SK-N-SH (cell line): ENCODE measurements at regions not wholly inside any gene's neighbourhood (a gene's known extent, or its start where the extent isn't known, plus 50 kb on each side); places are given as distances from the start of the nearest gene placed in this dataset.

Experiments used
- CTCF ChIA-PET: fragments of 300-600, 350-600 bp; formaldehyde crosslinking; extraction: SDS; loops from one replicate; lab custom pipeline; 2021; lab: Yijun Ruan, JAX
- POLR2A ChIA-PET: fragments of 350-600 bp; sonication (Branson Sonifier 250); formaldehyde crosslinking; extraction: SDS; loops from one replicate; lab custom pipeline; 2020; ENCODE audit warnings: antibody characterized with exemption, inconsistent platforms; lab: Yijun Ruan, JAX
- DNase-seq: peaks from one replicate; pipeline ENCODE4 v3.0.0; 2012
- H2AFZ ChIP-seq: fragments of 200-600 bp; sonication (generic); 2 replicates; pipeline ENCODE4 v1.8.1; 2016; ENCODE audit warnings: antibody characterized with exemption, mild to moderate bottlenecking, low read depth
- H3F3A ChIP-seq: fragments of 200-600 bp; sonication (generic); replicated peaks from 2 replicates; pipeline ENCODE3; 2016; ENCODE audit warnings: antibody characterized with exemption, mild to moderate bottlenecking; ENCODE audit not compliant: insufficient read depth
- H3K27ac ChIP-seq, 2 experiments: fragments of 200-500 bp in 1 of 2; fragments of 200-600 bp in 1 of 2; sonication (Bioruptor generic) in 1 of 2; sonication (generic), shearing (Covaris generic) in 1 of 2; 2 replicates each; pipeline versions ENCODE4 v1.5.1 to v1.6.1; 2014 to 2016; ENCODE audit warnings: low read depth in 2 of 2, inconsistent platforms in 1 of 2, low read length in 1 of 2, mild to moderate bottlenecking in 1 of 2, mixed read lengths in 1 of 2
- H3K27me3 ChIP-seq: fragments of 200-600 bp; sonication (generic), shearing (Covaris generic); 2 replicates; pipeline ENCODE4 v1.6.1; 2016; ENCODE audit warnings: mixed run types; ENCODE audit not compliant: insufficient read depth
- H3K36me3 ChIP-seq, 2 experiments: fragments of 200-500 bp in 1 of 2; fragments of 200-600 bp in 1 of 2; sonication (Bioruptor generic) in 1 of 2; sonication (generic) in 1 of 2; replicated peaks in 1 of 2; 2 replicates each; pipeline versions ENCODE3 to v1.5.1; 2014 to 2016; ENCODE audit warnings: low read length in 1 of 2, mild to moderate bottlenecking in 1 of 2; ENCODE audit not compliant: insufficient read depth in 2 of 2, control insufficient read depth in 1 of 2
- H3K4me1 ChIP-seq, 2 experiments: fragments of 200-500 bp in 1 of 2; fragments of 200-600 bp in 1 of 2; sonication (Bioruptor generic) in 1 of 2; sonication (generic), shearing (Covaris generic) in 1 of 2; 2 replicates each; pipeline versions ENCODE4 v1.5.1 to v1.6.1; 2014 to 2016; ENCODE audit warnings: low read depth in 1 of 2, low read length in 1 of 2, mixed run types in 1 of 2; ENCODE audit not compliant: insufficient read depth in 2 of 2, control insufficient read depth in 1 of 2
- H3K4me2 ChIP-seq: fragments of 200-600 bp; sonication (generic), shearing (Covaris generic); 2 replicates; pipeline ENCODE4 v1.6.1; 2017; ENCODE audit warnings: mixed run types
- H3K4me3 ChIP-seq, 2 experiments: fragments of 200-500 bp in 1 of 2; fragments of 200-600 bp in 1 of 2; sonication (Bioruptor generic) in 1 of 2; sonication (generic), shearing (Covaris generic) in 1 of 2; 2 replicates each; pipeline versions ENCODE4 v1.5.1 to v1.8.1; 2014 to 2016; ENCODE audit warnings: low read depth in 2 of 2, inconsistent platforms in 1 of 2, low read length in 1 of 2, mild to moderate bottlenecking in 1 of 2, mixed read lengths in 1 of 2, moderate library complexity in 1 of 2
- H3K79me2 ChIP-seq: fragments of 200-600 bp; sonication (generic); 2 replicates; pipeline ENCODE4 v1.8.1; 2017; ENCODE audit warnings: mild to moderate bottlenecking; ENCODE audit not compliant: insufficient read depth
- H3K9ac ChIP-seq: fragments of 200-600 bp; sonication (generic); 2 replicates; pipeline ENCODE4 v1.6.1; 2017; ENCODE audit warnings: mixed run types
- H3K9me2 ChIP-seq: fragments of 200-600 bp; sonication (generic); 2 replicates; pipeline ENCODE4 v1.6.1; 2017; ENCODE audit warnings: mixed run types
- H3K9me3 ChIP-seq: fragments of 200-600 bp; sonication (generic); 2 replicates; pipeline ENCODE4 v1.6.1; 2017; ENCODE audit warnings: mixed run types, mild to moderate bottlenecking, moderate library complexity
- H4K20me1 ChIP-seq: fragments of 200-600 bp; sonication (generic); 2 replicates; pipeline ENCODE4 v1.6.1; 2017; ENCODE audit warnings: mild to moderate bottlenecking, mixed run types; ENCODE audit not compliant: insufficient read depth
- EP300 ChIP-seq, 2 experiments: IDR thresholded peaks; 2 replicates each; pipeline versions ENCODE4 v1.4.0 to v1.6.1; 2012; ENCODE audit warnings: borderline replicate concordance in 1 of 2, low read depth in 1 of 2, low read length in 1 of 2
- EZH2phosphoT487 ChIP-seq: fragments of 200-600 bp; sonication (generic); IDR thresholded peaks from 2 replicates; pipeline ENCODE4 v1.6.1; 2017; ENCODE audit warnings: low read depth, mixed run types, mild to moderate bottlenecking, antibody characterized with exemption, moderate library complexity, borderline replicate concordance
- FOXM1 ChIP-seq: IDR thresholded peaks from 2 replicates; pipeline ENCODE4 v1.4.0; 2012; ENCODE audit warnings: low read depth, mild to moderate bottlenecking
- GABPA ChIP-seq: IDR thresholded peaks from 2 replicates; pipeline ENCODE4 v1.4.0; 2012; ENCODE audit warnings: low read depth, mild to moderate bottlenecking
- GATA2 ChIP-seq: sonication (generic); formaldehyde crosslinking; IDR thresholded peaks from 2 replicates; pipeline ENCODE4 v1.5.0; 2020; ENCODE audit warnings: mild to moderate bottlenecking, missing genetic modification reagents
- JUND ChIP-seq: IDR thresholded peaks from 2 replicates; pipeline ENCODE4 v1.4.0; 2012
- NFIC ChIP-seq: IDR thresholded peaks from 2 replicates; pipeline ENCODE4 v1.4.0; 2012; ENCODE audit warnings: borderline replicate concordance
- NRF1 ChIP-seq: IDR thresholded peaks from 2 replicates; pipeline ENCODE4 v1.6.1; 2012; ENCODE audit warnings: low read depth, mild to moderate bottlenecking, low read length
- POLR2AphosphoS5 ChIP-seq: IDR thresholded peaks from 2 replicates; pipeline ENCODE4 v1.6.1; 2012; ENCODE audit warnings: low read depth, low read length
- RAD21 ChIP-seq: IDR thresholded peaks from 2 replicates; pipeline ENCODE4 v1.6.1; 2012; ENCODE audit warnings: mild to moderate bottlenecking, low read length
- RXRA ChIP-seq: IDR thresholded peaks from 2 replicates; pipeline ENCODE4 v1.4.0; 2012; ENCODE audit warnings: low read depth, mild to moderate bottlenecking, borderline replicate concordance
- SIN3A ChIP-seq: IDR thresholded peaks from 2 replicates; pipeline ENCODE4 v1.6.1; 2012; ENCODE audit warnings: low read depth, mild to moderate bottlenecking, low read length, moderate library complexity, borderline replicate concordance
- TAF1 ChIP-seq: IDR thresholded peaks from 2 replicates; pipeline ENCODE4 v1.6.1; 2012; ENCODE audit warnings: low read depth, mild to moderate bottlenecking, low read length, moderate library complexity, borderline replicate concordance
- TCF12 ChIP-seq: IDR thresholded peaks from 2 replicates; pipeline ENCODE4 v1.4.0; 2012
- YY1 ChIP-seq: IDR thresholded peaks from 2 replicates; pipeline ENCODE4 v1.4.0; 2012; ENCODE audit warnings: low read depth, mild to moderate bottlenecking
- ZBTB33 ChIP-seq: IDR thresholded peaks from 2 replicates; pipeline ENCODE4 v1.4.0; 2012; ENCODE audit warnings: low read depth, borderline replicate concordance
- WGBS: methylation state at CpG from one replicate; pipeline ENCODE4 v1.1.6; 2017; ENCODE audit warnings: low lambda C conversion rate; 5-methylcytosine and 5-hydroxymethylcytosine counted together
- TF ChIP-seq, protein P1 (sequence below): IDR thresholded peaks from 2 replicates; pipeline ENCODE4 v1.4.0; 2012; ENCODE audit warnings: low read depth
- TF ChIP-seq, protein P2 (sequence below): IDR thresholded peaks from 2 replicates; pipeline ENCODE4 v1.6.1; 2012; ENCODE audit warnings: mild to moderate bottlenecking, low read depth, low read length, moderate library complexity
- TF ChIP-seq, protein P3 (sequence below): fragments of 150-350 bp; IDR thresholded peaks from 2 replicates; pipeline ENCODE4 v1.6.1; 2016; ENCODE audit warnings: mild to moderate bottlenecking, low read depth, low read length

DNA sequence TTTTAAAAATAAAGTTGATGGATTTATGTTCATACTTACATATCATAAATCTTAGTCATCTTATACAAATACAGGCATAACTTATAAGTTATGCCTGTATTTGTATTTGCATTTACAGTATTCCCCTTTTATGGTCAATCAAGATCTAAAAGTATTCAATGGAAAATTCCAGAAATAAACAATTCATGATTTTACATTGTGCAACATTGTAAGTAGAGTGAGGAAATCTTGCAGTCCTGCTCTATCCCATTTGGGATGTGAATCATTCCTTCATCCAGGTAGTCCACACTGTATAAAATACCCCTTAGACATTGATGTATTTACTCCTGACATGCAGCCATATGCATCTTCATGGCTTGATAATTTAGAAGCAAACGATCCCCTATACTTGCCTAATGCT, 795.3 kb downstream of the SLITRK1 start:
- Histone ChIP-seq H3K79me2 (no peaks in the 10 kb centered on the region), H3K4me1 (no peaks in the 10 kb centered on the region), H2AFZ (no peak overlapping the region), H3K4me2 (no peak overlapping the region), H4K20me1 (no peaks in the 10 kb centered on the region), H3K4me3 (no peak overlapping the region), H3K36me3 (no peaks in the 10 kb centered on the region), H3F3A (no peaks in the 10 kb centered on the region), H3K9ac (no peak overlapping the region), H3K9me2 (no peaks in the 10 kb centered on the region), H3K27ac (no peak overlapping the region), H3K9me3 (no peaks in the 10 kb centered on the region), H3K27me3 (no peaks in the 10 kb centered on the region)
- CTCF ChIA-PET, result no interaction called here
- WGBS, result 6% methylated on average over 1 of the region's 1 CpG
- no peak for DNase-seq
- POLR2A ChIA-PET, result no interaction called here
- TF ChIP-seq EP300 (IDR thresholded peaks at IDR 0.05; ENCODE audit: borderline replicate concordance in 1 of 2, low read depth in 1 of 2, low read length in 1 of 2), result no peak
- no peak for TF ChIP-seq GATA2 (CRISPR knock-in tag)
- TF ChIP-seq ZBTB33, result no peak
- no peak for TF ChIP-seq SIN3A
- TF ChIP-seq, protein P1, sequence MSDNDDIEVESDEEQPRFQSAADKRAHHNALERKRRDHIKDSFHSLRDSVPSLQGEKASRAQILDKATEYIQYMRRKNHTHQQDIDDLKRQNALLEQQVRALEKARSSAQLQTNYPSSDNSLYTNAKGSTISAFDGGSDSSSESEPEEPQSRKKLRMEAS, result no peak
- TF ChIP-seq YY1, result no peak
- TF ChIP-seq, protein P2, sequence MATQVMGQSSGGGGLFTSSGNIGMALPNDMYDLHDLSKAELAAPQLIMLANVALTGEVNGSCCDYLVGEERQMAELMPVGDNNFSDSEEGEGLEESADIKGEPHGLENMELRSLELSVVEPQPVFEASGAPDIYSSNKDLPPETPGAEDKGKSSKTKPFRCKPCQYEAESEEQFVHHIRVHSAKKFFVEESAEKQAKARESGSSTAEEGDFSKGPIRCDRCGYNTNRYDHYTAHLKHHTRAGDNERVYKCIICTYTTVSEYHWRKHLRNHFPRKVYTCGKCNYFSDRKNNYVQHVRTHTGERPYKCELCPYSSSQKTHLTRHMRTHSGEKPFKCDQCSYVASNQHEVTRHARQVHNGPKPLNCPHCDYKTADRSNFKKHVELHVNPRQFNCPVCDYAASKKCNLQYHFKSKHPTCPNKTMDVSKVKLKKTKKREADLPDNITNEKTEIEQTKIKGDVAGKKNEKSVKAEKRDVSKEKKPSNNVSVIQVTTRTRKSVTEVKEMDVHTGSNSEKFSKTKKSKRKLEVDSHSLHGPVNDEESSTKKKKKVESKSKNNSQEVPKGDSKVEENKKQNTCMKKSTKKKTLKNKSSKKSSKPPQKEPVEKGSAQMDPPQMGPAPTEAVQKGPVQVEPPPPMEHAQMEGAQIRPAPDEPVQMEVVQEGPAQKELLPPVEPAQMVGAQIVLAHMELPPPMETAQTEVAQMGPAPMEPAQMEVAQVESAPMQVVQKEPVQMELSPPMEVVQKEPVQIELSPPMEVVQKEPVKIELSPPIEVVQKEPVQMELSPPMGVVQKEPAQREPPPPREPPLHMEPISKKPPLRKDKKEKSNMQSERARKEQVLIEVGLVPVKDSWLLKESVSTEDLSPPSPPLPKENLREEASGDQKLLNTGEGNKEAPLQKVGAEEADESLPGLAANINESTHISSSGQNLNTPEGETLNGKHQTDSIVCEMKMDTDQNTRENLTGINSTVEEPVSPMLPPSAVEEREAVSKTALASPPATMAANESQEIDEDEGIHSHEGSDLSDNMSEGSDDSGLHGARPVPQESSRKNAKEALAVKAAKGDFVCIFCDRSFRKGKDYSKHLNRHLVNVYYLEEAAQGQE, result no peak
- TF ChIP-seq RAD21, result no peak
- no peak for TF ChIP-seq POLR2AphosphoS5
- TF ChIP-seq TCF12, result no peak
- TF ChIP-seq EZH2phosphoT487, result no peak
- TF ChIP-seq NFIC, result no peak
- TF ChIP-seq GABPA, result no peak
- no peak for TF ChIP-seq JUND
- TF ChIP-seq, protein P3, sequence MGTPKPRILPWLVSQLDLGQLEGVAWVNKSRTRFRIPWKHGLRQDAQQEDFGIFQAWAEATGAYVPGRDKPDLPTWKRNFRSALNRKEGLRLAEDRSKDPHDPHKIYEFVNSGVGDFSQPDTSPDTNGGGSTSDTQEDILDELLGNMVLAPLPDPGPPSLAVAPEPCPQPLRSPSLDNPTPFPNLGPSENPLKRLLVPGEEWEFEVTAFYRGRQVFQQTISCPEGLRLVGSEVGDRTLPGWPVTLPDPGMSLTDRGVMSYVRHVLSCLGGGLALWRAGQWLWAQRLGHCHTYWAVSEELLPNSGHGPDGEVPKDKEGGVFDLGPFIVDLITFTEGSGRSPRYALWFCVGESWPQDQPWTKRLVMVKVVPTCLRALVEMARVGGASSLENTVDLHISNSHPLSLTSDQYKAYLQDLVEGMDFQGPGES, result no peak
- no peak for TF ChIP-seq RXRA
- no peak for TF ChIP-seq NRF1
- TF ChIP-seq TAF1, result no peak
- TF ChIP-seq FOXM1, result no peak
